Small intestine (tissue), 7 donors: ENCODE measurements at regions not wholly inside any gene's neighbourhood (a gene's known extent, or its start where the extent isn't known, plus 50 kb on each side); places are given as distances from the start of the nearest gene placed in this dataset.

Experiments used
- DNase-seq, 2 donors: peaks; one replicate each; pipeline versions ENCODE4 v3.0.0 to v3.0.0-alpha.2; 2013
- FAIRE-seq: peaks from 2 replicates; lab custom pipeline; 2012; peaks lifted over from hg19 to GRCh38; lab: Jason Lieb, UNC
- H3K27ac ChIP-seq, 3 donors: one replicate each; pipeline ENCODE4 v1.5.1; 2013; ENCODE audit warnings: low read length in 2 of 3, mild to moderate bottlenecking in 2 of 3, control low read depth in 1 of 3, inconsistent platforms in 1 of 3, low read depth in 1 of 3, moderate library complexity in 1 of 3
- H3K27me3 ChIP-seq, 3 donors: one replicate each; pipeline ENCODE4 v1.6.1; 2013; ENCODE audit warnings: low read length in 3 of 3, inconsistent platforms in 1 of 3; ENCODE audit not compliant: control insufficient read depth in 3 of 3, insufficient read depth in 3 of 3
- H3K36me3 ChIP-seq, 3 donors: one replicate each; pipeline ENCODE4 v1.6.1; 2013; ENCODE audit warnings: low read length in 3 of 3, inconsistent platforms in 1 of 3, low read depth in 1 of 3, mild to moderate bottlenecking in 1 of 3, moderate library complexity in 1 of 3; ENCODE audit not compliant: control insufficient read depth in 3 of 3, insufficient read depth in 2 of 3
- H3K4me1 ChIP-seq, 3 donors: one replicate each; pipeline ENCODE4 v1.6.1; 2013; ENCODE audit warnings: low read length in 2 of 3, inconsistent platforms in 1 of 3, low read depth in 1 of 3, mild to moderate bottlenecking in 1 of 3, moderate library complexity in 1 of 3; ENCODE audit not compliant: control insufficient read depth in 3 of 3, insufficient read depth in 2 of 3
- H3K4me3 ChIP-seq, 3 donors: one replicate each; pipeline ENCODE4 v1.5.1; 2013; ENCODE audit warnings: low read length in 3 of 3, control low read depth in 1 of 3, inconsistent platforms in 1 of 3, low read depth in 1 of 3, mild to moderate bottlenecking in 1 of 3, moderate library complexity in 1 of 3
- H3K9me3 ChIP-seq, 2 donors: one replicate each; pipeline ENCODE4 v1.6.1; 2013; ENCODE audit warnings: low read depth in 1 of 2, low read length in 1 of 2; ENCODE audit not compliant: control insufficient read depth in 2 of 2, insufficient read depth in 1 of 2
- WGBS, 3 donors: extraction: QIAGEN DNeasy Blood & Tissue Kit; methylation state at CpG; one replicate each; pipeline ENCODE4 v1.1.7; 2013; 5-methylcytosine and 5-hydroxymethylcytosine counted together
- donor health status: healthy with polysubstance abuse.
- donor health status: control.
- donor health status: control.
- donor health status: Bipolar disorder and iron deficiency.
- donor health status: healthy.

DNA sequence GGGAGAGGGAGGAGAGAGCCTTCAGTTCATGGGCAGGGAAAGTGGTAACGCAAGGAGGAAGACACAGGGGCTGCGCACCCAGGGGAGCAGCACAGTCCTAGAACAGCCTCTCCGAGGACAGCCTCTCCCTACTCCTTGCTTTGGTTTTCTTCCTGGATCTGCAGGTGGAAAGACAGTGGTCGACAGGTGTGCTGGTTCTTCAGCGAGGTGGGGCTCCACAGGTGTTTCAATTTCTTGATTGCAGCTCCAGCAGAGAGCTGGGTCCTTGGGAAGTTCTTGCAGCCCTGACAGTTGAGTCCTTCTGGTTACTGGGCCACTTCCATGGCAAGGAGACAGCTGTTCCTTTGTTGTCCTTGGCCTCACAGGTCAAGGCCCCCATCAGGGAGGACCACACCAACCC, 220.7 kb upstream of the NR2F2 start:
- DNase-seq (no peak), FAIRE-seq (no peak)
- no peaks in the 10 kb centered on the region for H3K36me3 ChIP-seq
- no peak overlapping the region for H3K27ac ChIP-seq
- peaks cover 0 to 3% (median 2%) of the 10 kb centered on the region in 3 donors for H3K27me3 ChIP-seq
- 70 to 85% (median 72%) methylated on average over 5 of the region's 5 CpGs for WGBS, 3 donors
- no peaks in the 10 kb centered on the region for H3K9me3 ChIP-seq
- peaks cover 0 to 2% (median 0%) of the 10 kb centered on the region in 3 donors for H3K4me1 ChIP-seq
- H3K4me3 ChIP-seq: no peak overlapping the region

DNA sequence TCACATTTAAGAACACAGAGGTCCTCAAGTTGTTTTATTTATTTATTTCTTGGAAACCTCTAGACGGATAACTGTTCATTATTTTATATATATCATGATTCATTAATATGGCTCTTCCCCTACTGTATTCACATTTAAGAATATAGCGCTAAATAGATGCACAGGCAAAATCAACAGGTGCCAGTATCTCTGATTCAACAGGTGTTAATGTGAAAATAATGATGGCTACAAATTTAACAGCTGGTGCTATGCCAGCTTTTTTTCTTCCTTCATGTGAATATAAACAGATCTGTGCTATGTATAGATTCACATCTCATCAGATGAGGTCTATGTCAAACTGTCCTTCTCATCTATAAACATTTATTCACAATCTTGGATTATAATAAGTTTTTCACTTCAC, 218.5 kb upstream of the NR2F2 start:
- no peak overlapping the region for H3K4me3 ChIP-seq
- no peaks in the 10 kb centered on the region for H3K36me3 ChIP-seq
- WGBS, 3 donors: 90 to 93% (median 92%) methylated on average over 2 of the region's 2 CpGs
- H3K27ac ChIP-seq: no peak overlapping the region
- H3K27me3 ChIP-seq: peaks cover 0 to 3% (median 2%) of the 10 kb centered on the region in 3 donors
- peaks cover 0 to 2% (median 0%) of the 10 kb centered on the region in 3 donors for H3K4me1 ChIP-seq
- no peaks in the 10 kb centered on the region for H3K9me3 ChIP-seq
- FAIRE-seq (no peak), DNase-seq (no peak)

DNA sequence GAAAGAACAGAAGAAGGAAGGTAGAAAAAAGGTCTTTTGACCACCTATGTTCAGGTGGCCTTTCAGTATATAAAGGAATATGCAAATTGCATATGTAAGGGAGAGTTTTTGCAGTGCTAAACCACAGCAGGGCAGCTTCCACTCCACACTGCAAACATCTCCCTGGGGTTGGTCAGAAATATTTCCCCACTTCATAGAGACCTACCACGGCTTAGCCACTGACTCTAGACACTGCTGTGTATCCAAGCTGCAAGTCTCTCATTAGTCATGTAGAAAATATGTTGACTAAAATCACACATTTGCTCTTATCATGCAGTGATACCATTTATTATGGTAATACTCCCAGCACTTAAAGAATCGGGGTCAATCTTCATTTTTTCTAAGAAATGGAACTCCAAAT, 214.9 kb upstream of the NR2F2 start:
- no peaks in the 10 kb centered on the region for H3K9me3 ChIP-seq
- H3K4me1 ChIP-seq: peaks cover 0 to 2% (median 0%) of the 10 kb centered on the region in 3 donors
- 14 to 36% (median 19%) methylated on average over 2 of the region's 2 CpGs for WGBS, 3 donors
- DNase-seq: peak in 1 of 2 donors; percentile 10
- no peak for FAIRE-seq
- no peak overlapping the region for H3K4me3 ChIP-seq
- H3K36me3 ChIP-seq: no peaks in the 10 kb centered on the region
- H3K27me3 ChIP-seq: peaks cover 0 to 3% (median 2%) of the 10 kb centered on the region in 3 donors
- no peak overlapping the region for H3K27ac ChIP-seq

DNA sequence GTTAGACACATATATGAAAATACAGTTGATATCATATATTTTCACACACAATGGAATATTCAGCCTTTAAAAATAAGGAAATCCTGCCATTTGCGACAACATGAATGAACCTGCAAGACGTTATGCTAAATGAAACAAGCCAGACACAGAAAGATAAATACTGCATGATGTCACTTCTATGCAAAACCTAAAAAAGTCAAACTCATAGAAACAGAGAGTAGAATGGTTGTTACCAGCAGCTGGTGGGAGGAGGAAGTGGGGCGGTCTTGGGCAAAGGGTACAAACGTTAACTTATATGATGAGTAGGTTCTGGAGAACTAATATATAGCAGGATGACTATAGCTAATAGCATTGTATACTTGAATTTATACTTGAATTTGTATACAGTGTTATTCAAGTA, 213.2 kb upstream of the NR2F2 start:
- H3K9me3 ChIP-seq: no peaks in the 10 kb centered on the region
- no peak overlapping the region for H3K4me3 ChIP-seq
- peaks cover 0 to 2% (median 0%) of the 10 kb centered on the region in 3 donors for H3K4me1 ChIP-seq
- H3K27ac ChIP-seq: no peak overlapping the region
- no peak for DNase-seq
- H3K27me3 ChIP-seq: peaks cover 0 to 3% (median 2%) of the 10 kb centered on the region in 3 donors
- FAIRE-seq: no peak
- no peaks in the 10 kb centered on the region for H3K36me3 ChIP-seq
- 48 to 80% (median 75%) methylated on average over 4 of the region's 4 CpGs for WGBS, 3 donors

DNA sequence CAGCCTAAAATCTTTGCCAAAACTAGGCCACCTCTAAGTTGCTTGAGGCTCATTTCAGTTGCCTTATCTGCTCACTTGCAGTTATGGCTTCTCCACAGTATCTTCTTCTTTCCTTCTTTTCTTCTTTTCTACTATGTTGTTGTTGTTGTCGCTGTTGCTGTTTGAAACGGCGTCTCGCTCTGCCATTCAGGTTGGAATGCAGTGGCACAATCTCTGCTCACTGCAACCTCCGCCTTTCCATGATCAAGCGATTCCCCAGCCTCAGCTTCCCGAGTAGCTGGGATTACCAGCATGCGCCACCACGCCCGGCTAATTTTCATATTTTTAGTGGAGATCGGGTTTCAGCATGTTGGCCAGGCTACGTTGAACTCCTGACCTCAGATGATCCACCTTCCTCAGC, 210.8 kb upstream of the NR2F2 start:
- Histone ChIP-seq H3K27ac (no peak overlapping the region), H3K9me3 (no peaks in the 10 kb centered on the region), H3K4me1 (peaks cover 0 to 5% (median 0%) of the 10 kb centered on the region in 3 donors), H3K36me3 (no peaks in the 10 kb centered on the region), H3K4me3 (no peak overlapping the region), H3K27me3 (peaks cover 0 to 3% (median 0%) of the 10 kb centered on the region in 3 donors)
- WGBS, 3 donors: 84 to 89% (median 86%) methylated on average over 12 of the region's 12 CpGs
- FAIRE-seq (no peak), DNase-seq (no peak)

DNA sequence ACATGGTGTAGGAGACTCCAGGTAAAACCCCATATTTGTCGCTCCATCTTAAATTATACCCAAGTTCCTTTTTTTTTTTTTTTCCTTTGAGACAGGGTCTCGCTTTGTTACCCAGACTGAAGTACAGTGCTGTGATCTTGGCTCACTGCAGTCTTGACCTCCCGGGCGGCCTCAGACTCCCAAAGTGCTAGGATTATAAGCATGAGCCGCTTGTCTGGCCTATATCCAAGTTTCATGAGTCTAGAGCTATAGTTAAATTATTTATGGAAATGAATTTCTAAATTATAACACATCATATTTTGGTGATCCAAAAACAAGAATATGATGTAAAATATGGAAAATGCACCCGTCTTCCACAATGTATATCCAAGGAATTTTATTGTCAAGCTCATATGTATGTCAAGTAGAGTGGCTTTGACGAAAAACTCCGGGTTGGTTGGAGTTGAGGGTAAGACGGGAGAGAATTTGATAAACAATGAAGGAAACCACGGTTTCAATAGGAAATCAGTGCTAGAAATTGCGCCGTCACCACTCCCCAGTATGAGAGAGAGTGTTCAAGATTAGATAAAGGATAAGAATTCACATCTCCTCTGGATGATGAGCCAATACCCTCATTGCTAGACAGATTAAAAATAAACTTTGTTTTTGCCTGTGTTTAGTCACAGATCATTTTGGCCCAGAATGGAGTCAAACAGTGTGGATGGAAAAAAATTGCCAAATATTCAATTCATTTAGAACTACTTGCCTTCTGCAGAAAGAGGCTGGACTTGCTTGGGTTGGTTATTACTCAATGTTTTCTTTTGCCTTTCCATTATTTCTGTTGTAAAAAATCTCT, 209.2 kb upstream of the NR2F2 start:
- DNase-seq: no peak
- peaks cover 0 to 3% (median 0%) of the 10 kb centered on the region in 3 donors for H3K27me3 ChIP-seq
- H3K9me3 ChIP-seq: no peaks in the 10 kb centered on the region
- FAIRE-seq: no peak
- H3K36me3 ChIP-seq: no peaks in the 10 kb centered on the region
- H3K27ac ChIP-seq: no peak overlapping the region
- H3K4me1 ChIP-seq: peaks cover 0 to 5% (median 0%) of the 10 kb centered on the region in 3 donors
- 68 to 82% (median 79%) methylated on average over 12 of the region's 12 CpGs for WGBS, 3 donors
- H3K4me3 ChIP-seq: no peak overlapping the region

DNA sequence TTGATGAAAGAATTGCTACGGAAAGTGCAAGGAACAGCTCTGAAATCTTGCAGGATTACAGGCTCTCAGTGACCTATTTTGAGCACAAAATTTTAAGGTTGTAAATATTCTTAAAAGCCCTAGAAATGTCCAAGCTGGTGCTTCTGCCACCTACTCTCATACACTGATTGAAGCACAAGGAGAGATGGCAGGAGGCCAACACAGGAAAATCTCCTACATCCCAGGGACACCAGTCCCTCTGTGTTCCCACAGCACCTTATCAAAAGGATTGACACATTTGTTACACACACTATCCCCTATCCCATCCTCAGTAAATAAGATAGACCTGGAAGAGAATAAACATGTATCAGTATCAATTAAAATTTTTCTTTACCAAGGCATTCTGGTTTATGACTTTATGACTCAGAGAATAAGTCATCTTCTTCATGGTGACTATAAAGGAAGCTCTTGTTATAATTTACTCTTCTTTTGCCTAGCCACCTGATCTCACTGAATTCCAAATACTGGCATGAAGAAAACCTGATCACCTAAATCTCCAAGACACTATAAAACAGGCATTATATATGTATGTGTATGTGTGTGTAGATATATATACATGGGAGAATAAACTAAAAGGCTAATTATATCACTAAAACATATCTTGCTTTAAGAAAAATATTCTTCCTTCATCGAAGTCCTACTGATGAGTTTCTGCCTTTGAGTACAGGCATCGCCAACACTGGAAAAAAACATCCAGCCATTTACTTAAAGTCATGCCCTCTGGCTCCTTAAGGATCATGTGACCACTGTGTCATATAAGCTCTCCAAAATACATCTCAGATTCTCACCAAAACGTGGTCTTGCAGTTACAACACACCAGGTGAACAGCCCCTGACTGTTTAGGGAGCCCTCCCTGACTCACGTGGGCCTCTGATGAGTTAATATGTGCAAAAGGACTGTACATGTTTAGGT, 208.1 kb upstream of the NR2F2 start:
- H3K27ac ChIP-seq: no peak overlapping the region

DNA sequence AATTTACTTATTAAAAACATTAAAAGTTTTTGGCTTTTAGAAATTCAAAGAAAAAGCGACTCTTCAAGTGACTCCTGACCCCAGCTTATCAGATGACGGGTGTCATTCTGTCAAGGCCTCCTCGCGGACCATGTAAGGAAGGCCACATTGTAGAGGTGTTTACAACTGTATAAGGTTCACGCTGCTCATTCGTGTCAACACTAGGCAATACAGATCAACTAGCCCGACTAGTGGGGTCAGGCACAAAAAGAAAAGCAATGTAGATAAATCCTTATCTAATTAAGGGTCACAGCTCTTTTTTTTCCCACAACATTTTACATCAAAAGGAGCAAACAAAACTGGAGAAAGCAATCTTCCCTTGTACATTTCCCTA, 207.5 kb upstream of the NR2F2 start:
- no peaks in the 10 kb centered on the region for H3K9me3 ChIP-seq
- 15 to 57% (median 36%) methylated on average over 7 of the region's 7 CpGs for WGBS, 3 donors
- DNase-seq (peak in 1 of 2 donors; percentile 42), FAIRE-seq (no peak)
- H3K4me1 ChIP-seq: peaks cover 0 to 5% (median 0%) of the 10 kb centered on the region in 3 donors
- H3K27ac ChIP-seq: no peak overlapping the region
- H3K27me3 ChIP-seq: peaks cover 0 to 2% (median 0%) of the 10 kb centered on the region in 3 donors
- no peak overlapping the region for H3K4me3 ChIP-seq
- no peaks in the 10 kb centered on the region for H3K36me3 ChIP-seq

More for the DNA sequence above, 208.1 kb upstream of the NR2F2 start:
- H3K4me1 ChIP-seq: peaks cover 0 to 5% (median 0%) of the 10 kb centered on the region in 3 donors
- no peaks in the 10 kb centered on the region for H3K36me3 ChIP-seq
- no peak overlapping the region for H3K4me3 ChIP-seq
- no peak for FAIRE-seq
- peak; percentile 5 to 21 for DNase-seq
- H3K9me3 ChIP-seq: no peaks in the 10 kb centered on the region
- 63 to 71% (median 68%) methylated on average over 5 of the region's 5 CpGs for WGBS, 3 donors
- peaks cover 0 to 3% (median 0%) of the 10 kb centered on the region in 3 donors for H3K27me3 ChIP-seq
